Ovary (tissue), 3 donors: ENCODE measurements at regions not wholly inside any gene's neighbourhood (a gene's known extent, or its start where the extent isn't known, plus 50 kb on each side); places are given as distances from the start of the nearest gene placed in this dataset.

Experiments
- CTCF ChIP-seq, 3 donors: fragments of 450-650 bp in 2 of 3; fragments of 200-600 bp in 1 of 3; IDR thresholded peaks; one replicate each; pipeline versions ENCODE4 v1.5.1 to v1.8.0; 2016 to 2022; ENCODE audit warnings: antibody characterized with exemption in 3 of 3, mild to moderate bottlenecking in 1 of 3
- EP300 ChIP-seq: sonication (generic); formaldehyde crosslinking; IDR thresholded peaks from one replicate; pipeline ENCODE4 v1.6.1; 2017; ENCODE audit warnings: antibody characterized with exemption
- POLR2A ChIP-seq: fragments of 450-650 bp; IDR thresholded peaks from one replicate; pipeline ENCODE4 v1.6.1; 2017; ENCODE audit warnings: antibody characterized with exemption, mild to moderate bottlenecking, moderate library complexity
- donor health status: DM: no; HTN: no; CAD: no.

GRCh38 chr1:94698356-94698755 lies 121.8 kb upstream of the SLC44A3 start:
- TF ChIP-seq CTCF (IDR thresholded peaks at IDR 0.05), result no peak
- no peak for TF ChIP-seq POLR2A
- no peak for TF ChIP-seq EP300
